Sigmoid colon (tissue), 4 donors: ENCODE measurements at regions not wholly inside any gene's neighbourhood (a gene's known extent, or its start where the extent isn't known, plus 50 kb on each side); places are given as distances from the start of the nearest gene placed in this dataset.

Experiments
- CTCF ChIP-seq, 4 experiments: fragments of 450-650 bp in 3 of 4; fragments of 200-600 bp in 1 of 4; IDR thresholded peaks; one replicate each; pipeline ENCODE4 v1.5.1; 2016 to 2019; ENCODE audit warnings: antibody characterized with exemption in 4 of 4, mild to moderate bottlenecking in 3 of 4, moderate library complexity in 2 of 4
- EP300 ChIP-seq, 4 donors: sonication (generic); formaldehyde crosslinking; IDR thresholded peaks; one replicate each; pipeline ENCODE4 v1.6.1; 2017; ENCODE audit warnings: antibody characterized with exemption in 4 of 4
- POLR2A ChIP-seq, 2 donors: fragments of 450-650 bp; IDR thresholded peaks; one replicate each; pipeline ENCODE4 v1.6.1; 2016; ENCODE audit warnings: antibody characterized with exemption in 2 of 2, mild to moderate bottlenecking in 2 of 2, moderate library complexity in 2 of 2
- POLR2AphosphoS5 ChIP-seq, 4 donors: sonication (generic); formaldehyde crosslinking; IDR thresholded peaks; one replicate each; pipeline ENCODE4 v1.6.1; 2017; ENCODE audit warnings: antibody characterized with exemption in 4 of 4

- TF ChIP-seq POLR2A (IDR thresholded peaks at IDR 0.05) (no peak), CTCF (IDR thresholded peaks at IDR 0.05) (no peak), POLR2AphosphoS5 (IDR thresholded peaks at IDR 0.05) (no peak), EP300 (IDR thresholded peaks at IDR 0.05) (no peak)
Observed at GRCh38 chr1:101733340-101733739, 263.4 kb downstream of the OLFM3 start.
